ENCODE measurements at regions not wholly inside any gene's neighbourhood (a gene's known extent, or its start where the extent isn't known, plus 50 kb on each side); places are given as distances from the start of the nearest gene placed in this dataset.

GRCh38 chr14:29168149-29168548, 401.6 kb downstream of the FOXG1 start:
- Histone ChIP-seq H3K9ac (ENCODE audit: insufficient read depth, low read length, poor library complexity, severe bottlenecking) (no peak overlapping the region), H3K79me2 (ENCODE audit: insufficient read depth, low read length) (no peaks in the 10 kb centered on the region), H4K20me1 (ENCODE audit: insufficient read depth, low read length) (no peaks in the 10 kb centered on the region), H3K36me3 (replicated peaks in 1 of 2; ENCODE audit: control insufficient read depth in 1 of 2, insufficient read depth in 2 of 2, low read length in 2 of 2) (no peaks in the 10 kb centered on the region), H3K4me2 (replicated peaks; ENCODE audit: extremely low read depth, low read length, poor library complexity, severe bottlenecking) (no peak overlapping the region), H3K9me3 (replicated peaks in 1 of 2; ENCODE audit: control insufficient read depth in 1 of 2, insufficient read depth in 1 of 2, low read length in 2 of 2) (peaks cover 0 to 15% of the 10 kb centered on the region in 2 donors), H2AFZ (ENCODE audit: insufficient read depth, low read depth, low read length, poor library complexity, severe bottlenecking) (no peak overlapping the region), H3K4me1 (ENCODE audit: control insufficient read depth in 1 of 2, insufficient read depth in 2 of 2, low read length in 2 of 2) (no peaks in the 10 kb centered on the region), H3K27me3 (ENCODE audit: control insufficient read depth in 2 of 2, insufficient read depth in 2 of 2, low read length in 2 of 2) (no peaks in the 10 kb centered on the region), H3K4me3 (replicated peaks in 1 of 3; ENCODE audit: low read depth in 2 of 3, low read length in 3 of 3) (no peak overlapping the region), H3K27ac (ENCODE audit: low read depth in 1 of 2, low read length in 2 of 2) (no peak overlapping the region)
- TF ChIP-seq CTCF (IDR thresholded peaks at IDR 0.05), result no peak
- WGBS (ENCODE audit: insufficient coverage), result 87% methylated on average over 5 of the region's 7 CpGs
- Mint-ChIP-seq H3K9me3 (peaks cover 0 to 7% (median 2%) of the 10 kb centered on the region in 7 donors), H3K4me3 (no peak overlapping the region), H3K4me1 (no peaks in the 10 kb centered on the region), H3K27ac (no peak overlapping the region), H3K36me3 (no peaks in the 10 kb centered on the region), H3K27me3 (ENCODE audit: low read depth in 3 of 3) (peaks cover 0 to 1% (median 0%) of the 10 kb centered on the region in 3 donors)
- intact Hi-C loops (cut with micrococcal nuclease), result no loop called here
- no peak for DNase-seq

- no peak for TF ChIP-seq CTCF (IDR thresholded peaks at IDR 0.05)
- Histone ChIP-seq H2AFZ (ENCODE audit: insufficient read depth, low read depth, low read length, poor library complexity, severe bottlenecking) (no peak overlapping the region), H3K79me2 (ENCODE audit: insufficient read depth, low read length) (no peaks in the 10 kb centered on the region), H3K9ac (ENCODE audit: insufficient read depth, low read length, poor library complexity, severe bottlenecking) (no peak overlapping the region), H3K27me3 (ENCODE audit: control insufficient read depth in 2 of 2, insufficient read depth in 2 of 2, low read length in 2 of 2) (no peaks in the 10 kb centered on the region), H4K20me1 (ENCODE audit: insufficient read depth, low read length) (no peaks in the 10 kb centered on the region), H3K4me2 (replicated peaks; ENCODE audit: extremely low read depth, low read length, poor library complexity, severe bottlenecking) (no peak overlapping the region), H3K4me1 (ENCODE audit: control insufficient read depth in 1 of 2, insufficient read depth in 2 of 2, low read length in 2 of 2) (no peaks in the 10 kb centered on the region), H3K4me3 (replicated peaks in 1 of 3; ENCODE audit: low read depth in 2 of 3, low read length in 3 of 3) (no peak overlapping the region), H3K9me3 (replicated peaks in 1 of 2; ENCODE audit: control insufficient read depth in 1 of 2, insufficient read depth in 1 of 2, low read length in 2 of 2) (peaks cover 0 to 15% of the 10 kb centered on the region in 2 donors), H3K36me3 (replicated peaks in 1 of 2; ENCODE audit: control insufficient read depth in 1 of 2, insufficient read depth in 2 of 2, low read length in 2 of 2) (no peaks in the 10 kb centered on the region), H3K27ac (ENCODE audit: low read depth in 1 of 2, low read length in 2 of 2) (no peak overlapping the region)
- intact Hi-C loops (cut with micrococcal nuclease), result no loop called here
- no peak for DNase-seq
- H3K36me3 Mint-ChIP-seq, result no peaks in the 10 kb centered on the region
- H3K9me3 Mint-ChIP-seq, result peaks cover 0 to 9% (median 2%) of the 10 kb centered on the region in 7 donors
- H3K27ac Mint-ChIP-seq, result no peak overlapping the region
- no peaks in the 10 kb centered on the region for H3K4me1 Mint-ChIP-seq
- H3K4me3 Mint-ChIP-seq, result no peak overlapping the region
- WGBS (ENCODE audit: insufficient coverage), result 100% methylated on average over 1 of the region's 5 CpGs
- H3K27me3 Mint-ChIP-seq (ENCODE audit: low read depth in 3 of 3), result peaks cover 0 to 4% (median 1%) of the 10 kb centered on the region in 3 donors
These were observed 402.8 kb downstream of the FOXG1 start for GRCh38 chr14:29169408-29169807.
